ENCODE measurements at regions not wholly inside any gene's neighbourhood (a gene's known extent, or its start where the extent isn't known, plus 50 kb on each side); places are given as distances from the start of the nearest gene placed in this dataset.

DNA sequence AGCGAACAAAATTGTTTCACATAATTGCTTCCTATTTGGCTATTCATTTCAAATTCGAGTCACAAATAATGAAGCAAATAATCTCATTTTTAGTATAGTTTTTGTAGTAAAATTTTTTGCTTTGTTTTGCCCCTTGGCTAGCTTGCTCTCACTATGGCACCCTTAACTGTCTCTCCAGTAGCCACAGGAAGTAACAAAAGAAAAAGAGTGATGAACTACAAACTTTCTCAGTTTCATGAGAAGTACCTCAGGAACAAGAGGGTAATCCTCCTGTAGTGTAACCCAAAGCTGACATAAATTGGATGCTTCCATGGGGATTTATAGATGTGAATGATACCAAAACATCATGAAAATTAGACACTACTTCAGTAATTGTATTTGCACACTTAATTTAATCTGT is 242.9 kb downstream of the BARHL2 start:
- Histone ChIP-seq H3K27me3 (no peaks in the 10 kb centered on the region), H3K4me1 (no peaks in the 10 kb centered on the region), H3K27ac (no peak overlapping the region), H3K36me3 (replicated peaks in 1 of 2; ENCODE audit: insufficient read depth in 1 of 2, low read depth in 2 of 2) (no peaks in the 10 kb centered on the region), H3K4me3 (no peak overlapping the region), H3K9me3 (no peaks in the 10 kb centered on the region)
- WGBS, 2 donors: 59 to 60% methylated on average over 2 of the region's 2 CpGs
- ATAC-seq: no peak
- intact Hi-C loops (cut with DNase I): no loop called here
- no peak for DNase-seq
- TF ChIP-seq, protein P1, sequence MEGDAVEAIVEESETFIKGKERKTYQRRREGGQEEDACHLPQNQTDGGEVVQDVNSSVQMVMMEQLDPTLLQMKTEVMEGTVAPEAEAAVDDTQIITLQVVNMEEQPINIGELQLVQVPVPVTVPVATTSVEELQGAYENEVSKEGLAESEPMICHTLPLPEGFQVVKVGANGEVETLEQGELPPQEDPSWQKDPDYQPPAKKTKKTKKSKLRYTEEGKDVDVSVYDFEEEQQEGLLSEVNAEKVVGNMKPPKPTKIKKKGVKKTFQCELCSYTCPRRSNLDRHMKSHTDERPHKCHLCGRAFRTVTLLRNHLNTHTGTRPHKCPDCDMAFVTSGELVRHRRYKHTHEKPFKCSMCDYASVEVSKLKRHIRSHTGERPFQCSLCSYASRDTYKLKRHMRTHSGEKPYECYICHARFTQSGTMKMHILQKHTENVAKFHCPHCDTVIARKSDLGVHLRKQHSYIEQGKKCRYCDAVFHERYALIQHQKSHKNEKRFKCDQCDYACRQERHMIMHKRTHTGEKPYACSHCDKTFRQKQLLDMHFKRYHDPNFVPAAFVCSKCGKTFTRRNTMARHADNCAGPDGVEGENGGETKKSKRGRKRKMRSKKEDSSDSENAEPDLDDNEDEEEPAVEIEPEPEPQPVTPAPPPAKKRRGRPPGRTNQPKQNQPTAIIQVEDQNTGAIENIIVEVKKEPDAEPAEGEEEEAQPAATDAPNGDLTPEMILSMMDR (IDR thresholded peaks at IDR 0.05): no peak
- no peak for TF ChIP-seq POLR2A (IDR thresholded peaks at IDR 0.05)

DNA sequence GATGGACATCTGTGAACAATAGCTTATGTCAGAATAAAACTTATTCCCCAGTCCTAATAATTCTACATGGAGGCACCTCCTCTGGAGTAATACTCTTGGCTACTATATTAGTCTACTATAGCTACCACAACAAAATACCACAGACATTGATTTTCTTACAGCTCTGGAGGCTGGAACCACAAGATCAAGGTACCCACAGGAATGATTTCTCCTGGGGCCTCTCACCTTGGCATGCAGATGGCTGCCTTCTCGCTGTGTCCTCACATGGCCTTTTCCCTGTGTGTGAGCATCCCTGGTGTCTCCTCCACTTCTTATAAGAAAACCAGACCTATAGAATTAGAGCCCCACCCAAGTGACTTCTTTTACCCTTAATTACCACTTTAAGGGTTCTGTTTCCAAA is 244.3 kb downstream of the BARHL2 start:
- whole genome bisulfite sequencing, 2 donors: 75 to 78% methylated on average over 1 of the region's 1 CpG
- ATAC-seq: no peak

DNA sequence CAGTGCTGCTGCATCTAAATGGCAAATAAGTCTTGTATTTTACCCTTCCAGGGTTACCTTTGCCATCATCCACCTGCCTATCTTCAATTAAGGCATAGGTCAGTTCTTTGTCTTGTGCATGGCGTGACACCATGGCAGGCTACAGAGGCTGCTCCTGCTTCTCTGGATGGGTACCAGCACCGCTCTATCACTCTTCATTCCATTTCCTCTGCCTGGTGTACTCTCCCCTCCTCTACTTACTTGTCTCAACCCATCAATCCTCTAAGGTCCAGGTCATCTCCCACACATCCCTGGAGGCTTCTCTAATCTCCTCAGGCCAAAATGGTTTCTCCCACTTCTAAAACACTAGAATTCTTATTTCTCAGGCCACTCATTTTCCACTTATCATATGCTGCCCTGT is 257.5 kb downstream of the BARHL2 start:
- Histone ChIP-seq H3K9me3 (no peaks in the 10 kb centered on the region), H3K4me3 (no peak overlapping the region), H3K4me1 (no peaks in the 10 kb centered on the region), H3K27ac (no peak overlapping the region), H3K36me3 (replicated peaks in 1 of 2; ENCODE audit: insufficient read depth in 1 of 2, low read depth in 2 of 2) (no peaks in the 10 kb centered on the region), H3K27me3 (no peaks in the 10 kb centered on the region)
- no peak for ATAC-seq
- no peak for DNase-seq
- intact Hi-C loops (cut with DNase I): no loop called here
- WGBS, 2 donors: 85 to 86% methylated on average over 2 of the region's 2 CpGs
- TF ChIP-seq, protein P1 (IDR thresholded peaks at IDR 0.05): no peak

More for the DNA sequence above, 244.3 kb downstream of the BARHL2 start:
- H3K4me1 ChIP-seq: no peaks in the 10 kb centered on the region
- H3K27ac ChIP-seq: no peak overlapping the region
- no peak for TF ChIP-seq POLR2A (IDR thresholded peaks at IDR 0.05)
- TF ChIP-seq, protein P1 (IDR thresholded peaks at IDR 0.05): no peak
- no peak for DNase-seq
- H3K27me3 ChIP-seq: no peaks in the 10 kb centered on the region
- no peaks in the 10 kb centered on the region for H3K9me3 ChIP-seq
- H3K36me3 ChIP-seq (replicated peaks in 1 of 2; ENCODE audit: insufficient read depth in 1 of 2, low read depth in 2 of 2): no peaks in the 10 kb centered on the region
- H3K4me3 ChIP-seq: no peak overlapping the region
- intact Hi-C loops (cut with DNase I): no loop called here

DNA sequence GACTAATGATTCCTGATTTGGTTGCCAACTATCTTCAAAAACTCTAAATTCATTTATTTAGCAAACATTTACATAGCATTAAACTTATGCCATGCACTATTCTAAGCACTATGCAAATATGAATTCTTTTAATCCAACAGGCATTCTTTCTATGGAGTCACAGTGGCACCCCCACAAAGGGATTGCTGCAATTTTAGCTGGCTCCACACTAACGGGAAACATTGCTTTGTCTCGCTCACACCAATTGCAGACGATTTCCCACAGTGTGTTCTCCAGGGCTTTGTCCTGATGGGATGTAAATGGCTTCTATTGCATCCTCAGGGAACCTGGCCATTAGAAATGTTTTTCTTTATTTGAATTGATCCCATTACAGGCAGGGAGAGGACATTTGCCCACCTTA is 259.1 kb downstream of the BARHL2 start:
- DNase-seq: no peak
- H3K27ac ChIP-seq: no peak overlapping the region
- no peaks in the 10 kb centered on the region for H3K27me3 ChIP-seq
- TF ChIP-seq POLR2A (IDR thresholded peaks at IDR 0.05): no peak
- TF ChIP-seq, protein P1 (IDR thresholded peaks at IDR 0.05): no peak
- H3K4me1 ChIP-seq: no peaks in the 10 kb centered on the region
- no peak overlapping the region for H3K4me3 ChIP-seq
- WGBS, 2 donors: 39 to 41% methylated on average over 3 of the region's 3 CpGs
- intact Hi-C loops (cut with DNase I): no loop called here
- no peak for ATAC-seq
- no peaks in the 10 kb centered on the region for H3K36me3 ChIP-seq (replicated peaks in 1 of 2; ENCODE audit: insufficient read depth in 1 of 2, low read depth in 2 of 2)
- no peaks in the 10 kb centered on the region for H3K9me3 ChIP-seq

DNA sequence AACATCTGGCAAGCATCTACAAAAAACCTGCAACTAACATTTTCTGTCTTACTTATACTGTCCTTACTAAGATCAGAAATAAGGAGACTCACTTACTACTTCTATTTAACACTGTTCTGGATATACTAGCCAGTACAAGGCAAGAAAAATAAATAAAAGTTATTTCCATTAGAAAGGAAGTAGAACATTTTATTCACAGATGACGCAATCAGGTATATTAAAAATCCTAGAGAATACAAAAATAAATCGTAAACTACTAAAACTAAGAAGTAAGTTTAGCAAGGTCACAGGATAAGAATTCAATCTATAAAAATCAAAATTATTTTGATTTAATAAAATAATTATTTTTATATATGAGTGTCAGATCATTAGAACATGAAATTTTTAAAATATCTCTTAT is 264.6 kb downstream of the BARHL2 start:
- no peak for DNase-seq
- Histone ChIP-seq H3K36me3 (replicated peaks in 1 of 2; ENCODE audit: insufficient read depth in 1 of 2, low read depth in 2 of 2) (no peaks in the 10 kb centered on the region), H3K27ac (no peak overlapping the region), H3K4me3 (no peak overlapping the region), H3K27me3 (no peaks in the 10 kb centered on the region), H3K9me3 (no peaks in the 10 kb centered on the region), H3K4me1 (no peaks in the 10 kb centered on the region)
- intact Hi-C loops (cut with DNase I): no loop called here
- TF ChIP-seq POLR2A (IDR thresholded peaks at IDR 0.05): no peak
- TF ChIP-seq, protein P1 (IDR thresholded peaks at IDR 0.05): no peak
- 79 to 83% methylated on average over 2 of the region's 2 CpGs for WGBS, 2 donors
- no peak for ATAC-seq
